ENCODE measurements at regions not wholly inside any gene's neighbourhood (a gene's known extent, or its start where the extent isn't known, plus 50 kb on each side); places are given as distances from the start of the nearest gene placed in this dataset.

GRCh38 chr9:1235650-1236049 is 185.5 kb downstream of the DMRT2 start:
- no peak for TF ChIP-seq GATA3 (IDR thresholded peaks at IDR 0.05; ENCODE audit: borderline replicate concordance)
- TF ChIP-seq, protein P1, sequence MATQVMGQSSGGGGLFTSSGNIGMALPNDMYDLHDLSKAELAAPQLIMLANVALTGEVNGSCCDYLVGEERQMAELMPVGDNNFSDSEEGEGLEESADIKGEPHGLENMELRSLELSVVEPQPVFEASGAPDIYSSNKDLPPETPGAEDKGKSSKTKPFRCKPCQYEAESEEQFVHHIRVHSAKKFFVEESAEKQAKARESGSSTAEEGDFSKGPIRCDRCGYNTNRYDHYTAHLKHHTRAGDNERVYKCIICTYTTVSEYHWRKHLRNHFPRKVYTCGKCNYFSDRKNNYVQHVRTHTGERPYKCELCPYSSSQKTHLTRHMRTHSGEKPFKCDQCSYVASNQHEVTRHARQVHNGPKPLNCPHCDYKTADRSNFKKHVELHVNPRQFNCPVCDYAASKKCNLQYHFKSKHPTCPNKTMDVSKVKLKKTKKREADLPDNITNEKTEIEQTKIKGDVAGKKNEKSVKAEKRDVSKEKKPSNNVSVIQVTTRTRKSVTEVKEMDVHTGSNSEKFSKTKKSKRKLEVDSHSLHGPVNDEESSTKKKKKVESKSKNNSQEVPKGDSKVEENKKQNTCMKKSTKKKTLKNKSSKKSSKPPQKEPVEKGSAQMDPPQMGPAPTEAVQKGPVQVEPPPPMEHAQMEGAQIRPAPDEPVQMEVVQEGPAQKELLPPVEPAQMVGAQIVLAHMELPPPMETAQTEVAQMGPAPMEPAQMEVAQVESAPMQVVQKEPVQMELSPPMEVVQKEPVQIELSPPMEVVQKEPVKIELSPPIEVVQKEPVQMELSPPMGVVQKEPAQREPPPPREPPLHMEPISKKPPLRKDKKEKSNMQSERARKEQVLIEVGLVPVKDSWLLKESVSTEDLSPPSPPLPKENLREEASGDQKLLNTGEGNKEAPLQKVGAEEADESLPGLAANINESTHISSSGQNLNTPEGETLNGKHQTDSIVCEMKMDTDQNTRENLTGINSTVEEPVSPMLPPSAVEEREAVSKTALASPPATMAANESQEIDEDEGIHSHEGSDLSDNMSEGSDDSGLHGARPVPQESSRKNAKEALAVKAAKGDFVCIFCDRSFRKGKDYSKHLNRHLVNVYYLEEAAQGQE (IDR thresholded peaks at IDR 0.05) = no peak
- no peak for TF ChIP-seq CTCF (IDR thresholded peaks at IDR 0.05)

Measured in A549 (cell line).